Ishikawa (cell line): ENCODE measurements at regions not wholly inside any gene's neighbourhood (a gene's known extent, or its start where the extent isn't known, plus 50 kb on each side); places are given as distances from the start of the nearest gene placed in this dataset.

ENCODE experiments used
- CEBPB ChIP-seq: IDR thresholded peaks from 2 replicates; pipeline ENCODE4 v1.6.1; 2012
- CREB1 ChIP-seq: IDR thresholded peaks from 2 replicates; pipeline ENCODE4 v1.6.1; 2012; ENCODE audit warnings: low read depth
- EGR1 ChIP-seq: IDR thresholded peaks from 2 replicates; pipeline ENCODE4 v1.6.1; 2012
- EP300 ChIP-seq: IDR thresholded peaks from 2 replicates; pipeline ENCODE4 v1.6.1; 2012; ENCODE audit warnings: borderline replicate concordance
- FOXM1 ChIP-seq: IDR thresholded peaks from 2 replicates; pipeline ENCODE4 v1.6.1; 2012; ENCODE audit warnings: low read depth, borderline replicate concordance
- NFIC ChIP-seq: IDR thresholded peaks from 2 replicates; pipeline ENCODE4 v1.6.1; 2012
- RAD21 ChIP-seq: IDR thresholded peaks from 2 replicates; pipeline ENCODE4 v1.6.1; 2012; ENCODE audit warnings: low read depth
- TAF1 ChIP-seq: IDR thresholded peaks from 2 replicates; pipeline ENCODE4 v1.6.1; 2012; ENCODE audit warnings: low read depth, mild to moderate bottlenecking
- TCF12 ChIP-seq: IDR thresholded peaks from 2 replicates; pipeline ENCODE4 v1.6.1; 2012; ENCODE audit warnings: low read depth
- TEAD4 ChIP-seq: IDR thresholded peaks from 2 replicates; pipeline ENCODE4 v1.6.1; 2012
- YY1 ChIP-seq: IDR thresholded peaks from 2 replicates; pipeline ENCODE4 v1.6.1; 2012; ENCODE audit warnings: low read depth
- ZBTB7A ChIP-seq: IDR thresholded peaks from 2 replicates; pipeline ENCODE4 v1.6.1; 2012; ENCODE audit warnings: low read depth
- TF ChIP-seq, protein P1 (sequence below): IDR thresholded peaks from 2 replicates; pipeline ENCODE4 v1.6.1; 2012
- TF ChIP-seq, protein P2 (sequence below): IDR thresholded peaks from 2 replicates; pipeline ENCODE4 v1.6.1; 2012; ENCODE audit warnings: low read depth, mild to moderate bottlenecking
- TF ChIP-seq, protein P3 (sequence below): IDR thresholded peaks from 2 replicates; pipeline ENCODE4 v1.6.1; 2012

DNA sequence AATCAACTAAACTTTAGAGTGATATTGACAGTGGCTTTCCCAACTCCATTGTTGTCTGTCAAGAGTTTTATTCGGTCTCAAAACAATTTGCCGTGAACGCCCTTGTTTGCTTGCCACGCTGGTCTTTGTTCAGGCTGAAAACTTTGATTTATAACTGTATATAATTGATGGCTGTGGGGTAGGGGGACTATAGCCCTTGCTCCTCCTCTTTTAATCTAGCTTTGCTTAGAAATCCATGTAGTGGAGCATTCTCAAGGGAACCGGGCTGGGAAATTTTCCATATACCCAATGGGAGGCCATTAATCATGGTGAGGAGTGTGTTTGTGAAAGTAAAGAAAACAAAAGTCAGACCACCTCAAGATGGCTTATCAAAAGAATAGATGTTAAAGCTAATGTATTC lies 339.8 kb upstream of the RARB start:
- no peak for TF ChIP-seq TAF1
- TF ChIP-seq, protein P1, sequence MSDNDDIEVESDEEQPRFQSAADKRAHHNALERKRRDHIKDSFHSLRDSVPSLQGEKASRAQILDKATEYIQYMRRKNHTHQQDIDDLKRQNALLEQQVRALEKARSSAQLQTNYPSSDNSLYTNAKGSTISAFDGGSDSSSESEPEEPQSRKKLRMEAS: no peak
- TF ChIP-seq CREB1: no peak
- TF ChIP-seq TEAD4: no peak

DNA sequence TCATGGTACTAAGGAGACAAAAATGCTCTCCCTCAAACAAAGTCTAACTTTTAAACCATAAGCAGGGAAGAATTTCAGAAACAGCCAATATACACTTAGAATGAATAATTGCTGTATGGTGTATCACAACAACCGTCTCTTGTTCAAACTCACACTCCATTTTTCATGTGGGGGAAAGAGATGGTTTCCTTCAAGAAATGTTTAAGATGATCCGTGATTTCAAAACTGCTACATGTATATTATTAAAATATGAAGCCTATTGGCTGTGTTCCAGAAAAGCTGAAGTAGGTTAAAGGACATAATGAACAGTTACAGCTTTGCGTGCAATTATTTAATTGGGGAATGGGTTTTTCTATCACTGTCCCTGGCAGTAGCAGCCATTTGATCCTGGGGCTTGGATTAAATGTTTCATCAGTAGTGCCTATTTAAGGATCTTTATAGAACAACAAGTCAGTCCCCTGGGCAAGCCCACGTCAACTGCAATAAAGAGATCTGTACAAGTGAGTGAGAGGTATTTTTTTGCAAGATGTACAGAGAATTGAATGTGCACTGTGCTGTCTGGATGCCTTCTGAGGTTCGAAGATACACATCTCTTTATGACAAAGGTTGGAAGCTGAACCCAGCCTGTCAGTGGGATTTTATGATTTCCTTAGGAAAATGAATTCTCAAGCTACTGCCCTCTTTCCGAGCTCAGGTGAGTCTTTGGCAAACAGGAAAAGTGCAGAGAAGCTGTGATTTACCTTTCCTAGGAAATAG lies 337.2 kb upstream of the RARB start:
- no peak for TF ChIP-seq RAD21
- TF ChIP-seq, protein P1: no peak
- TF ChIP-seq TEAD4: no peak
- TF ChIP-seq NFIC: no peak
- no peak for TF ChIP-seq CEBPB
- TF ChIP-seq EP300: no peak
- TF ChIP-seq, protein P2, sequence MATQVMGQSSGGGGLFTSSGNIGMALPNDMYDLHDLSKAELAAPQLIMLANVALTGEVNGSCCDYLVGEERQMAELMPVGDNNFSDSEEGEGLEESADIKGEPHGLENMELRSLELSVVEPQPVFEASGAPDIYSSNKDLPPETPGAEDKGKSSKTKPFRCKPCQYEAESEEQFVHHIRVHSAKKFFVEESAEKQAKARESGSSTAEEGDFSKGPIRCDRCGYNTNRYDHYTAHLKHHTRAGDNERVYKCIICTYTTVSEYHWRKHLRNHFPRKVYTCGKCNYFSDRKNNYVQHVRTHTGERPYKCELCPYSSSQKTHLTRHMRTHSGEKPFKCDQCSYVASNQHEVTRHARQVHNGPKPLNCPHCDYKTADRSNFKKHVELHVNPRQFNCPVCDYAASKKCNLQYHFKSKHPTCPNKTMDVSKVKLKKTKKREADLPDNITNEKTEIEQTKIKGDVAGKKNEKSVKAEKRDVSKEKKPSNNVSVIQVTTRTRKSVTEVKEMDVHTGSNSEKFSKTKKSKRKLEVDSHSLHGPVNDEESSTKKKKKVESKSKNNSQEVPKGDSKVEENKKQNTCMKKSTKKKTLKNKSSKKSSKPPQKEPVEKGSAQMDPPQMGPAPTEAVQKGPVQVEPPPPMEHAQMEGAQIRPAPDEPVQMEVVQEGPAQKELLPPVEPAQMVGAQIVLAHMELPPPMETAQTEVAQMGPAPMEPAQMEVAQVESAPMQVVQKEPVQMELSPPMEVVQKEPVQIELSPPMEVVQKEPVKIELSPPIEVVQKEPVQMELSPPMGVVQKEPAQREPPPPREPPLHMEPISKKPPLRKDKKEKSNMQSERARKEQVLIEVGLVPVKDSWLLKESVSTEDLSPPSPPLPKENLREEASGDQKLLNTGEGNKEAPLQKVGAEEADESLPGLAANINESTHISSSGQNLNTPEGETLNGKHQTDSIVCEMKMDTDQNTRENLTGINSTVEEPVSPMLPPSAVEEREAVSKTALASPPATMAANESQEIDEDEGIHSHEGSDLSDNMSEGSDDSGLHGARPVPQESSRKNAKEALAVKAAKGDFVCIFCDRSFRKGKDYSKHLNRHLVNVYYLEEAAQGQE: no peak
- no peak for TF ChIP-seq CREB1
- TF ChIP-seq, protein P3, sequence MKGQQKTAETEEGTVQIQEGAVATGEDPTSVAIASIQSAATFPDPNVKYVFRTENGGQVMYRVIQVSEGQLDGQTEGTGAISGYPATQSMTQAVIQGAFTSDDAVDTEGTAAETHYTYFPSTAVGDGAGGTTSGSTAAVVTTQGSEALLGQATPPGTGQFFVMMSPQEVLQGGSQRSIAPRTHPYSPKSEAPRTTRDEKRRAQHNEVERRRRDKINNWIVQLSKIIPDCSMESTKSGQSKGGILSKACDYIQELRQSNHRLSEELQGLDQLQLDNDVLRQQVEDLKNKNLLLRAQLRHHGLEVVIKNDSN: no peak
- TF ChIP-seq EGR1: no peak
- TF ChIP-seq FOXM1: no peak
- no peak for TF ChIP-seq TAF1
- no peak for TF ChIP-seq ZBTB7A

DNA sequence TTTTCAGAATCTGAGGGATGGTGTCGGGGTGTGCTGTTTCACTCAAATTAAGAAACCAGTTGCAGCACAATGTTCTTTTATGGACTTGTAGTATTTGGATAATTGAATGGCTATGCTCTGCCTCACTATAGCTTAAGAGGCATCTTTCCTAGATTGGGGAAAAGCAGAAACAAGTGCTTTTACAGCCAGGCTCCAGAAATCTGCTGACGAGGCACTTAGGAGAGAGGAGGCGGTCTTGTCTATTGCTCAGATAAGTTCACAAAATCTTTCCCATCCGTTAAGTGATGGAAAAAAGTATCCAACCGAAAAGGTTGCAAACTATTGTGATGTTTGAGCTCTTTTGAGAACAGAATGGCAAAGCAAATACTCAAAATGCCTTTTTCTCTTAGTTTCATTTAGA lies 336.1 kb upstream of the RARB start:
- TF ChIP-seq FOXM1 (no peak), EP300 (no peak), TCF12 (no peak)

DNA sequence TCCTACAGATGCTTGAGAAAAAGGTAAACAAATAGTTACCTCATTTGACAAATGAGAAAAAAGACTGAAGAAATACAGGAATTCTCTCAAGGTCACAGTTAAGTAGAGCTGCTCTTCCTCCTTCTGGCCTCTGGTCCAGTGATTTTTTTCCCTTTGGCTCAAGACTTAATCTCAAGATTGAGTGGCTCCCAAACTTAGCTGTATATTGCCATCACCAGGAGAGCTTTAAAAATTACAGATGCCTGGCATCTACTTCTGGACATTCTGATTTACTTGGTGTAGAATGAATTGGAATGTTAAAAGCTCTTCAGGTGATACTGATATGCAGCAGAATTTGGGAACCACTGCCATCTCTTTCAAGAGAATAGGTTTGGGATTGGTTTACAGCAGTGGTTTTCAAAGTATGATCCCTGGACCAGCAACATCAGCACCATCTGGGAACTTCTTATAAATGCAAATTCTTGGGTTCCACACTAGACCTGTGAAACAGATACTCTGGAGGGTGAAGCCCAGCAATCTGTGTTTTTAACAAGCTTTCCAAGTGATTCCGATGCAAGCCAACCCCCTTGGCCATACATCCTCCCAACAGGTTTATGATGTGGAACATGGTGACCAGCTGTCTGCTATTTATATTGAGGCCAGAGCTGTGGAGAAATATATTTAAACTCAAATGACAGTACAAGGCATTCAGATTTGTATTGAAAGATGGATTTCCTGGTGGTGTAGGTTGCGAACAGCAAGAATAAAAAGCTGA lies 333.0 kb upstream of the RARB start:
- TF ChIP-seq, protein P2: no peak
- TF ChIP-seq RAD21 (no peak), NFIC (no peak), TCF12 (no peak), FOXM1 (no peak)

DNA sequence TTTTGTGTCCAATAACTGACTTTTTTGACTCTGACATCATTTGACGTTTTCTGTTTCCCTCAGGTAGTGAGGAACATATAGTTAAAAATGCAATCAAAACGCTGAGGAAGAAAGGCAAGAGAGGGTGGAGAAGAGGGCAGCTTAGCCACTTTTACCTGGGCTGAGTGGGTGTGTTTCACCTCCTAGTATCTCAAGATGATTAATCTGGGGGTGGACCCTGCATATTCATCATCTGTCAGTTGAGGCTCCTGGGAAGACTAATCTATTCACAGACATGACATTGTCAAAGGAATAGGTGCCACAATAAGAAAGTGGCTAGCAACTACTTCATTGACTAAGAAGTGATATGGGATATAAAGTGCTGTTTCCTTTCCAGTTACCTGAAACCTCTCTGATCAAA lies 331.5 kb upstream of the RARB start:
- TF ChIP-seq CREB1 (no peak), CEBPB (no peak), RAD21 (no peak)

DNA sequence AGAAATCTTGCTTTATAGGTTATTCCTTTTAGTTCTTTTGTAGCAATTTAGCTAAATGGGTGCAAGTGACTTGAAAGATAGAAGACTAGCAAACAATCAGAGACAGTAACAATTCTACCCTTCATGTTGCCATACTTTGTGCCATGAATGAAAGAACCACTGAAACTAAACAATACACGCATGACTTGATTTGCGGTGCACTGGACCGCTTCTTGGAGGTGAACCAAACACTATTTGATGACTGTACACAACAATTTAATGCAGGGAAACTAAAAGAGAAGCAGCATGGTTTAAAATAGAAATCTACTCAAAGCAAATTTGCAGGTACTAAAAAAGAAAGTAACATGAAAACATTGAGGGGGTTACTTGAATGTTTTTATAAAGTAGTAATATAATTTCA lies 331.0 kb upstream of the RARB start:
- TF ChIP-seq TAF1: no peak
- no peak for TF ChIP-seq EP300
- no peak for TF ChIP-seq ZBTB7A
- TF ChIP-seq EGR1: no peak
- TF ChIP-seq, protein P3: no peak
- no peak for TF ChIP-seq TEAD4
- no peak for TF ChIP-seq YY1
- no peak for TF ChIP-seq FOXM1
- TF ChIP-seq, protein P1: no peak
- no peak for TF ChIP-seq NFIC
- TF ChIP-seq CREB1: no peak
